Ishikawa (cell line): ENCODE measurements at regions not wholly inside any gene's neighbourhood (a gene's known extent, or its start where the extent isn't known, plus 50 kb on each side); places are given as distances from the start of the nearest gene placed in this dataset.

ENCODE experiments used
- CEBPB ChIP-seq: IDR thresholded peaks from 2 replicates; pipeline ENCODE4 v1.6.1; 2012
- EP300 ChIP-seq: IDR thresholded peaks from 2 replicates; pipeline ENCODE4 v1.6.1; 2012; ENCODE audit warnings: borderline replicate concordance
- FOXM1 ChIP-seq: IDR thresholded peaks from 2 replicates; pipeline ENCODE4 v1.6.1; 2012; ENCODE audit warnings: low read depth, borderline replicate concordance
- MAX ChIP-seq: IDR thresholded peaks from 2 replicates; pipeline ENCODE4 v1.6.1; 2012
- RAD21 ChIP-seq: IDR thresholded peaks from 2 replicates; pipeline ENCODE4 v1.6.1; 2012; ENCODE audit warnings: low read depth
- TAF1 ChIP-seq: IDR thresholded peaks from 2 replicates; pipeline ENCODE4 v1.6.1; 2012; ENCODE audit warnings: low read depth, mild to moderate bottlenecking
- TEAD4 ChIP-seq: IDR thresholded peaks from 2 replicates; pipeline ENCODE4 v1.6.1; 2012
- USF1 ChIP-seq: IDR thresholded peaks from 2 replicates; pipeline ENCODE4 v1.6.1; 2012
- YY1 ChIP-seq: IDR thresholded peaks from 2 replicates; pipeline ENCODE4 v1.6.1; 2012; ENCODE audit warnings: low read depth
- ZBTB7A ChIP-seq: IDR thresholded peaks from 2 replicates; pipeline ENCODE4 v1.6.1; 2012; ENCODE audit warnings: low read depth

- TF ChIP-seq USF1 (no peak), EP300 (no peak; the same call in 1 of the 2 replicates), ZBTB7A (no peak), TAF1 (no peak), RAD21 (no peak), TEAD4 (peak; percentile 42; the same call in 1 of the 2 replicates), YY1 (no peak), CEBPB (no peak), MAX (no peak), FOXM1 (no peak)
Observed at GRCh38 chr15:31471731-31472430, 145.2 kb downstream of the KLF13 start.
